ENCODE measurements at regions not wholly inside any gene's neighbourhood (a gene's known extent, or its start where the extent isn't known, plus 50 kb on each side); places are given as distances from the start of the nearest gene placed in this dataset.

DNA sequence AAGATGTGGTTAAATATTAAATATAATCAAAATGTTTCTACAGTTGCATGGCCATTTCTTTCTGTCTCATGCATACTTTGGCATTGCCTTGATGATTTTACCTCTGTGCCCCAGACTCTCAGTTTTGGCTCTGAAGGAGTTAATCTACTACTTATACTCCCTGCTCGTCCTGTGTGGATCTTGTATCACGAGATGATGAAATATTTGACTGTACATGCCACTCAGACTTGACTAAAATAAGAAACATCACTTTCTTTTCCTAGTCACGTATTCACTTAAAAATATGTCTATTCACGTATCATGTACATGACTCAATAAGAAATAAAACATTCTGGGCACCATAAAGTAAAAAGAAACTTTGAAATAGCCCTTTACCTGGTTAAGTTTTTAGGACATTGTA lies 397.7 kb downstream of the RFPL4B start:
- no peak for DNase-seq

DNA sequence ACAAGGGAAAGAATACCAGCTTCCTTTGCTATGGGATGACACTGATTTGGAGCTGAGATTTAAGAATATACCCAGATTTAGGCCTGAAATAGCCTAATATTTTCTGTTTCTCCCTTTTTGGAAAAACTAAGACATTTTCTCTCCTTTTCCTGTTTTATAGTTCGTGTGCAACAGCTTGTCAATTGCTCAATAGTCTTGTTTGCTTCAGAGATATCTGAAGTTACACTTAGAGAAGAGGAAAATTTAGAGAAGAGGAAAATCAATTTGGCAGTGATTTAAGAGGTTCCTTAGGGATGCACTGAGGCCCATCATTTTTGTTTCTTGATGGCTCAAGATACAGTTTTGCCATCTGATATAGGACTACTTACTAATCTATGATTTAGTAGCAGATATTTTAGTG lies 398.6 kb downstream of the RFPL4B start:
- DNase-seq: no peak

DNA sequence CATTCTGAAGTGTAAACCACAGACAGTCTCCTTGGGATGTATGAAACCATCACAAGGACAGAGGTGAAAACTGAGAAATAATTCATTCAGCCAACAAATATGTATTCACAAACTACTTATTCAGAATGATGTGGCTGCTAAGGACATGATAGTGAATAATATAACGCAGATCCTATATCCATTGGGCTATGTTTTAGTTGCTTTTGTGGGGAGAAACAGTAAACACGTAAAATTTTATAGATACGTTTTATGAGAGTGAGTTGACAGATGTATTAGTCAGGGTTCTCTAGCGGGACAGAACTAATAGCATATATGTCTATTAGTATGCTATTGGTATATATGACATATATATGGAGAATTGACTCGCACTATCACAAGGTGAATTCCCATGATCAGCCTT lies 402.5 kb downstream of the RFPL4B start:
- no peak for DNase-seq

DNA sequence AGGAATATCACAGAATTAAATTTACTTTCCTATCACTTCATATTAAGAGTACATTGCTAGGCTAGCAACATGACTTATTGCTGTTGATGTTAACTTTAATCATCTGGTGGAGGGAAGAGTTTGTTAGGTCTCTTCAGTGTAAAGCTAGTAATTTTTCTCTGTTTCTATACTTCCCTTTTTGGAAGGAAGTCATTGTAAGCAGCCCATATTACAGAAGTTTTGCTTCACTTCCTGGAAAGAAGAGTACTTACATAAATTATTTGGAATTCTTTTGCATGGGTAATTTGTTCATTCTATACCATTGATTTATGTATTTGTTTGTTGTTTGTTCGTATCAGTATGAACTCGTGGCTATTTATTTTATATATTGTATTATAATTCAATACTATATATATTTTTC lies 405.2 kb downstream of the RFPL4B start:
- no peak for DNase-seq

DNA sequence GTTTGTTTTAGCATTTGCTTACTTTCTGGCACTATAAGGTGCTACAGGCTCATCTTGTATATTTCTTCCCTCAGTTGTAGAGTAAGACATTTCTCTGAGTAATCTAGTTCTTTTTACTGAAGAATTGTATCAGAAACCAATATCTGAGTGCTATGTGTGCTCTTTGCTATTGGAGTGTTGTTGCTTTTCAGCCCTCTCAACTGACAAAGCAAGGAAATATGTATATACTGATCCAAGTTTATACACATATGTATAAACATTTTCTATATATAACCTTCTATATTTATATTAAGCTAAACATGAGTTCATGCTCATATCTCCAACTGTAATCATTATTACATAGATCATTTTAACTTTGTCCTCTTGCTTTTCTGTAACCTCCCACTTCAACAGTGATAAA lies 405.7 kb downstream of the RFPL4B start:
- no peak for DNase-seq

DNA sequence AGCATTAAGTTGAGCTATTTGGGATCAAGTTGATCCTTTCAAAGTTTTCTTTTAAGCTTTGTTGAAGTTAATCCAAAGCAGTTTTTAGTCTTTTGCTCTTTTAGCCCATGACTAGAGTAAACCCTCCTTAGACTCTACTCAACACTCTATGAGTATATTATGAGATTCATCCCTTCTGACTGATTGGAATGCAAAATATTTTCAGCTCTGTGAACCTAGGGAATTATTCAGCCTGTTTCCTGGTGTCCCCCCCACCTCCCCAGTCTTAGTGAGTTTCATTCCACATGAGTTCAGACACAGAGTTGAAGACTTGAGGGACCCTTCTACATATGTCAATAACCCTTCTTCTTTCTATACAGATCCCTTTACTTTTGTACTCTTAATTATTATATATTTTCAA lies 413.7 kb downstream of the RFPL4B start:
- no peak for DNase-seq

DNA sequence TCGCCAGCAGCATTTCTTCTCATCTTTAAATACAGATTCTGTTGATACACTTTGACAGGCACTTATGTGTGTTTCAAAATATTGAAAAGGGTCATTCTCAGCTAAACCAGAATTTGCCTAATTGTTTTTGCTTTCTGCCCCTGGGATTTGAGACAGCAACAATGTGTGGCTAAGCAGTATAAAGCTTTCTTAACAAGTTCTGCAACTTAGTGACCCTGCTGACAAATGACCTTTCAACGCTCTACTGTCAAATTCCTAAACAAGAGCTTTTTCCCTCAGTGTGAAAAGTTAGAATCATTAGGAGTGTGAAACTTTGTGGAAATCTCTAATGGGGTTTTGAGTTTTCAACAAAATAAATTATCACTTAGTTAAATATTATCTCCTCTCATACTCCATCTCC lies 414.6 kb downstream of the RFPL4B start:
- no peak for DNase-seq

DNA sequence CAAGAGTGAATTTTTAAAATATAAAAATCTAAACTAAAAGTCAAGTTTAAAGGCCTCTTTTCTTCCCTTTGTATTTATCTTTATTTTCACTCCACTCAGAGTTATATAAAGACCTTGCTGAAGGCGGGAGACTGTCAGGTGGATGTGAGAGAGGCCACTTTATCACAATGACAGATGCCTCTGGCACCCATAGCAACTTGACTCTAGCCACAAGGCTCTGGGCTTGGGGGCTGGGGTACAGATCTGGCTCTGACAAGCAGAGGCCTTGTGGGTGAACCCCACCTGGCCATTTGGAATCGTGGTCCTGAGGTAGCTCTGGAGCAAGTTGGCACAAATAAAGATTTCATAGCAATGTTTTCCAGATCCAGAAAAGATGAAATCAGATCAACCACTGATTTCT lies 417.2 kb downstream of the RFPL4B start:
- peak; percentile 26 for DNase-seq

DNA sequence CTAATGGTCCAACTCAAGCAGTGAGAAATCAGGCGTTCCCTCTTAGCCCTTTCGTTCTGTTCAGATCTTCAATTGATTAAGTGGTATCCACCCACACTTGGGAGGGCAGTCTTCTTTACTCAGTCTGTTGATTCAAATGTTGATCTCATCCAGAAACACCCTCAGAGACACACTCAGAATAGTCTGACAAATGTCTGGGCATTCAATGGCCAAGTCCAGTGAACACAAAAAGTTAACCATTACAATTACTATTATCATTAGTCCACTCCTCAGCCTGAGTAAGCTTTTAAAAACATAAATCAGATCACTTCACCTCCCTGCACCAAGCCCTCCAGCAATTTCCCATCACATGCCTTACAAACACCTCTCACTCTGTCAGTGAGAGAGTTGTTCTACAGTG lies 423.2 kb downstream of the RFPL4B start:
- no peak for DNase-seq

DNA sequence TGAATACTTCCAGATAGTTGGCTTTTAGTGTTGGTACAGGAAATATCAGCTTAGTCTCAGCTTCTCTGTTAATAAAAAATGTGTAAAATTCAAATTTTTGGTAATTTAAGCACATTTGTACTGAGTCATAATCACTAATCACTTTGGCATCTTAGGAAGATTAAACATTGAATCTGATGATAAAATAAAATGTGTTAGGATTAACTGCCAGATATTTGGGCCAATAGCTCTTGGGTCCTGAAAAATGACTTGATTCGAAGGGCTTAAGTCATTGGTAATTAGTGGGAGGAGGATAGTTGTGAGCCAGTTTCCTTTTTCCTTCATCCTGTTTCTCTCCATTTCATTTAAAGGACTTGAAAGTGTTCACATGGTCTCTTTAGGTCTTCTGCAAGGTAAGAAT lies 426.1 kb downstream of the RFPL4B start:
- DNase-seq: no peak

DNA sequence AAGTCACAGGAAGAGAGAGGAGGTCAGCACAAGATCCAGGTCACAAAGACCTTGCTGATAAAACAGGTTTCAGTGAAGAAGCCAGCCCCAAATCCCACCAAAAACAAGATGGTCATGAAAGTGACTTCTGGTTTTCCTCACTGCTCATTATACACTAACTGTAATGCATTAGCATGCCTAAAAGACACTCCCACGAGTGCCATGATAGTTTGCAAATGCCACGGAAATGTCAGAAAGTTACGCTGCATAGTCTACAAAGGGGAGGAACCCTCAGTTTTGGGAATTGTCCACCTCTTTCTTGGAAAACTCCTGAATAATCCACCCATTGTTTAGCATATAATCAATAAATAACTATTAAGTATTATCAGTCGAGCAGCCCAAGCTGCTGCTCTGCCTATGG lies 427.2 kb downstream of the RFPL4B start:
- no peak for DNase-seq

DNA sequence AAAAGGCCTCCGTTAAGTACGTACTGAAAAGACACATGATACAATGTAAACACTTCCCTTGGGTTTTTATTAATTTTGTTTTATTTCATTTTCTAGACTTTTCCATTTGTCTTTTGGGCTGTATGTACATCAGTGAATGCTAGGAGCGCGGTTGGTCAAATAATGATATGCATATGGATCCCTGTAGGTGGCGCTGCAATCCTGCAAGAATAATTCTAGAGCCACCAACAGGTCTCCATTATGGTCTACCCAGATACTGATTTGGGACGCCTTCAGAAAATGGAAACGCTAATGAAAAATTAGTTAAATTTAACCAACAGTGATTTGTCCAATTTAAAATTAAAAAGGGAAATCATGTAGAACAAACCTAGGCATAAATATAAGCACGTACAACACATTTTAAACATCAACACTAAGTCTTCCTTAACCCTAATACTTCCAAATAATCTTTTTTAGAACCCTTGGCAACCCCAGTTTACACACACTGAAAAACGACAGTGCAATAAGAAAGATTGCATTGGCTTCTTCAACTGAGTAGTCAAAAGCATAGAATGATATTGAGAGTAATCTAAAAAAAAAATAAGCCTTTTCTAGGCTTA lies 433.5 kb downstream of the RFPL4B start:
- peak; percentile 69 for DNase-seq

DNA sequence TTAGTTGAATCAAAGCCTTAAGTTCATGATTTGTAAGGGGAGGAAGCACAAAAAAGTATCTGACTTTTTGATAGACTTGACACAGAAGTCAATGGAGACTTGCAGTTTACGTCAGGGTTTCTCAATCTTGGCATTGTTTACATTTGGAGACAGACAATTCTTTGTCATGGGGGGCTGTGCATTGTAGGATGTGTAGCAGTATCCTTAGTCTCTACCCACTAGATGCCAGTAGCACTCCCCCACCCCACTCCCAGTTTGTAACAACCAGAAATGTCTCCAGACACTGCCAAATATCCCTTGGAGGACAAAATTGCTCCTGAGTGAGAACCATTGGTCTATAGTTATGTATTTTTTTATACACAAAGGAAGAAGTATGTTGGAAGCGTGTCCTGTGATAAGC lies 434.1 kb downstream of the RFPL4B start:
- no peak for DNase-seq

DNA sequence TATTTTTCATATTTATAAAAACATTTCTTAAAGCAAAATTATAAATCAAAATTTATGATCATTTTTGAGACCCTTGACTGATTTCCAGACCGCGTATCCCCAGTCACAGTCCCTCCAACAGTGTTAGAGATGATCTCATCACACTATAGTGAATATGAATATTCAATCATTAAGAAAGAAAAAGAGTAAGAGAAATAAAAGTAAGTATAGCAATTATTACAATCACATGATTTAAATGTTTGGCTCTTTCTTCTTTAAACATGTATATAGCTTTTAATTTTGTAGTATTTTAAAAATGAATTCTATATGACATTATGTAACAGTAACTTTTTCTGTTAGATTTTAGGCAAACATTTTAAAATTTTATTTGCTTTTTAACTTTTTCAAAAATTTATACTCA lies 438.3 kb downstream of the RFPL4B start:
- no peak for DNase-seq

DNA sequence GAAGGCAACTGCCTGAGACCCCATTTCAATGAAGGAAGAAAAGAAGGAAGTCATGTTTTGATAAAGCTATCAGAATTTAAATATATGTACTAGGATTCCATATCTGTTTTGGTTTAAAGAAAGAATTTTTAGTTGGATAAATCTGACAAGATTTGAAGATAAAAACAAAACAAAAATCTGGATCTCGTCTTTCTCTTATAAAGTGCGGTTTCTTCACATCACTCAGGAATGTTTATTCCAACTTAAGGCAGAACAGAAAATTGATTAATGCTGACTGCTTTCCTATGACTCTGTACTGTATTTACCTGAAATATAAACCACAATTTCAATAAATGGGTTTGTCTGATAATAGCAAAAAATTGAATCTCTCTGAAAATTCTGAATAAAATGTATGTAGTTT lies 439.7 kb downstream of the RFPL4B start:
- no peak for DNase-seq

DNA sequence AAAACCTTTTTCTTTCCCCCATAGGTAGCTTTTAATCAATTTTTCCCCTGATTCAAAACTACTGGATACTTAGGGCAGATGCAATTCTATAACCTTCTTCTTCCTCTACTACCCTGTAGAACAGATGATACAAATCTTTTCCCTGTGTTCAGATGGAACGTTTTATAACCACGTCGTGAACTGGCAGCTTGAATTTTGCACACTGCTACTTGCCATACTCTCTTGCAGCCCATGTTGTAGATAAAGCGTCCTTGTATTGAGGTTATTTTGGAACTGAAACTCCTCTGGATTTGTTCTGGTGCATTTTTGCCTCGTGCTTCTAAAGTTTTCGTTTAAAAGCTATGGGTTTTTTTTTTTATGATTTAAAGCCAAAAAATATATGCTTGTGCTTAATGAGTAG lies 440.2 kb downstream of the RFPL4B start:
- DNase-seq: no peak

DNA sequence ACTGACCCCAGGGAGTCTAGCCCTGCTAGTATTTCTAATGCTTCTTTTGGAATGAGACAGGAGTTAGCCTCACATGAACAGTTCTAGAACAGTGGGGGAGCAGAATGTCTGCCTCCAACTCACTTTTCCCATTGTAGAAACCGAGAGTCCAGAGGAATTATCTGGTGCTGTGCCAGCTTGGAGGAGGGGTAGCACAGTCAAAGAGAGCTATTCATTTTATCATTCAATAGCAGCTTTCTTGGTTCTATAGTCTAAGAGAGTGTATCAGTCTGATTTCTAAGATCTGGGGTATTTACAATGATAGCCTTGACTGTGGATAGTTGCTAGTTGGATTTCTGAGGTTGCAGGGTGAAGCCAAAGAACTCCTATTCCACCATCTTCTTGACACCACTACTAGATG lies 448.2 kb downstream of the RFPL4B start:
- DNase-seq: no peak

DNA sequence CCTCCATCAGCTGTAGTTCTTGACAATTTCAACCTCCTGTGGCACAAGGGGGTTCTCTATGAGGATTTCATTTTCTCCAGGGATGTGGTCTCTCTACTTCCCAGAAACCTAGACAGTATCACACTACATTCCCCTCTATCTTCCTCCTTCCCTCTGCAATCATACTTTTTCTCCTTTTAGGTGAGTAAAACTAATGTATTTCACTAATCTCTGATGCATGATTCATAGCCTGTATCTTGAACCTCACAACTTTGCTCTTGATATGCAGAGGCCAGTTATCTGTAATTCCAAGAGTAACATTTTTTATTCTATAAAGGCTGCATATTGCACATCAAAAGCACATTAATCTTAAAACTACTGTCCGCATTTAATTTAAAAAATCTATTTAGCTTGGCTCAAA lies 449.6 kb downstream of the RFPL4B start:
- DNase-seq: no peak

DNA sequence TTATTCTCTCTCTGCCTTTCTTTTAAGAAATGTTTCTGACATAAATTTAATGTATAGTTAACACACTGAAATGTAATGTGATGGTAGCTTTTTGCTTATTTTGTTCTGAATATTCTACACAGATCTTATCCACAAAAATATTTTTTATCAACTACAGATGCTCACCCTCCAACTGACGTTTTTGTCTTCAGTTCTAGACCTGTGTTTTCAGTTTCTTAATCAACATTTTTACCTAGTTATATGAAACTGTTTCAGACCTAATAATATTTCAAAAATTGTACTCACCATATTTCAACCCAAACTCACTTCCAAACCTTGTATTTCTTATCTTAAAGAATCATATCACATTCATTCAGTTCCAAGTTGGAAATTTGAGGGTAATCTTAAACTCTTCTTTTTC lies 452.8 kb downstream of the RFPL4B start:
- DNase-seq: no peak

DNA sequence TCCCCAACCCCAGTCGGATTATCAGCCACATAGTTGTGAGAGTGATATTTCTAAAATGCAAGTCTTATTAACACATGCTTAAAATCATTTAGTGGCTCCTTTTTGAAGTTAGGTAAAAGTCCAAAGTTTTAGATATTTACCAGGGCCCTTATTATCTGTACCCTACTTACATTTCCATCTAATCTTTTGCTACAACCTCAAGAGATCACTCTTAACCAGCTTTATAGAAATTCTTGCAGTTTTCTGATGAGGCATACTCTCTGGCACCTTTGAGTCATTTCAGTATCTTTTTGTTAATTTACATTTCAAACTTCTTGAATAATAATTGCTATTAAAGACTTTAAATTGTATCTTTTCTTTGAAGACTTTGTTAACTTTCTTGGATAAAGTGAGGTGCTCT lies 453.3 kb downstream of the RFPL4B start:
- DNase-seq: no peak

DNA sequence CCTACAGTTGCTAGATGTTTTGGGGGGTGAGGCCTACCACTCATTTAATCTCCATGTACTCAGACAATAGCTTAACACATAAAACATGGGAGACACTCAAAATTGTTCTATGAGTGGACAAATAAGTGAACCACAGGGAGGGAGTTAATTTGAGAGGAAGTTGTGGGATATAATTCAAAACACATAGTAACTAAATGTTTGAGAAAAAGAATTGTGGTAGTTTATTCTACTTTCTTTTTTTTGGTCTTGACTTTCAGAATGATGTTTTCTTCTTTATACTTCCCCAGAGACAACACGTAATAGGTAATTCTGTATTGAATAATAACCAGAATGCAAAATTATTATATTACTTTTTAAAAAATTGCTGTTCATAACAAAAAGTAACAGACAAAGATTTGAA lies 453.8 kb downstream of the RFPL4B start:
- no peak for DNase-seq

DNA sequence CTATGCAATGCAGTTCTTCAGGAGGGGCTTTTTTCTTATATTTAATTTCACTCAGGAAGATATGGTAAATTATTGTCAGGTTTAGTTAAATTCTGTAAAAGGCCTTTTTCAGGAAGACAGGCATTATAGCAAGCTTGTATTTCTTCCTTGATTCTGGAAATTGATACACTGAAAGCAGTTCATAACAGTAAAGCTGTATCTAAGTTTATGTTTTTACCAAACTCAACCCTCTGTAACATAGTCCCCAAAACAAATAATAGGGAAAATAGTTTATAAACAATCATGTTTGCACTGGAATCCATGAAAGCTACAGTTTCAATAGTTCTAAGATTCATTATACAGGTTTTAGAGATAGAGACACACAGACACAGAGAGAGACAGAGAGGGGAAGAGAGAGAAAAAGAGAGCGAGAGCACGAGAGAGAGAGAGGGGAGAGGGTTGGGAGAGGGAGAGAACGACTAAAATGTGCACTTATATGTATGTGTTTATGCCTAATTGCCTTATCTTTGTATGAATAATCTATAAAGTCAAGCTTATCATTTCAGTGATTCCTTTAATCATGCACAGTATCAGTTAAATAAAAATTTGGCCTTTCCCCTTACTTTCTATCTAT lies 454.4 kb downstream of the RFPL4B start:
- no peak for DNase-seq

DNA sequence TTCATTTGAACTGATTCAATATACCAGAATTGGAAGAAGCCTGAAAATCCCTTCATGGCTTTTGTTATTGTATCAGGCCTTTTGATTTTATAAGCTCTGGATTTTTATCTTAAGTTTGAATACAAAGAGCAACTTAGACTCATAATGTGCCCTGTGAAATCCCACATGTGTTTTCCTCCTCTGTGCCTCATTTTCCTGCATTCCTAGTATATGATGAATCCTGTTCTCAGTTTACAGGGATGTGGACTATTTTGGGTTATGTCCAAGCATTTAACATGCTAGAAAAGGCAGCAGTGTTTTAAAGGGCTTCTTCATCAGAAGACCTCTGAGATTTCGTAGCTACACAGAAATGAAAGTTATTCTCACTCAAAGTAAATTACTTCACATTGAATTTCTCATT lies 455.0 kb downstream of the RFPL4B start:
- no peak for DNase-seq

DNA sequence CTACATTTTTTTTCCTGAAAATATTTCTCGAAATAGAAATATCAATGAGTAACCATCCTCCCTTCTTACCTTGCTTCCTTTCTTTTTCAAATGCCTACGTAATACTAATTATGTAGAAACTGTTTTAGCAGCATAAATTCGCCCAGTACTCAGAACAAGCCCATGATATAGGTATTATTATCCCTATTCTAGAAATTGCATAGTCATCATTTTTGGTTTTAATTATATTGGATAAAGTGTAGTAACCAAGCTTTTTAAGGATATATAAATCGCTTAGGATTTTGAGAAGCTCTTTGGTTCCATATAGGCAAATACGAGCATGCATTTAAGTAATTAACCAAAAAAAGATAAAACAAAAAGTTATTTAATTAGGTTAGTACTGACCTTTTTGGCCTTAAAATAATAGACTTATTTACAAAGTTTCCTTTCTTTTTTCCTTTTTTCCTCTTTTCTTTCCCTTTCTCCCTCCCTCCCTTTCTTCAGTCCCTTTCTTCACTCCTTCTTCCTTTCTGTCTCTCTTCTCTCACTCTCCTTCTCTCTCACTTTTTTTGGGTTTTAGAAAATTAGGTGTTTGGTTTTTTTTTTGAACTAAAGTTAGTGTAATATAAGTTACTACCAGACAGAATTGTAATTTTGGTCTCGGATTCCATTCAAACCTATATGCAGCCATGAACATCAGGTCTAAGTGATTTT lies 457.7 kb downstream of the RFPL4B start:
- DNase-seq: no peak

Data from NCI-H2171 treated with DMSO at 0.1 percent for 48 hours (cell line).